Fibroblast of lung (primary cell): ENCODE measurements at regions not wholly inside any gene's neighbourhood (a gene's known extent, or its start where the extent isn't known, plus 50 kb on each side); places are given as distances from the start of the nearest gene placed in this dataset.

Experiments used
- DNase-seq, 2 donors: peaks; one replicate each; pipeline versions ENCODE4 v3.0.0 to v3.0.0-alpha.2; 2010; ENCODE audit warnings: low read depth in 2 of 2
- H2AFZ ChIP-seq: 2 replicates; pipeline ENCODE4 v1.5.1; 2012; ENCODE audit warnings: low read length, control low read depth, inconsistent platforms
- H3K27ac ChIP-seq: 2 replicates; pipeline ENCODE4 v1.5.1; 2011; ENCODE audit warnings: low read length, control low read depth; ENCODE audit not compliant: insufficient read depth
- H3K27me3 ChIP-seq: 2 replicates; pipeline ENCODE4 v1.5.1; 2011; ENCODE audit warnings: mild to moderate bottlenecking, low read length; ENCODE audit not compliant: control insufficient read depth, insufficient read depth
- H3K36me3 ChIP-seq: 2 replicates; pipeline ENCODE4 v1.5.1; 2011; ENCODE audit warnings: low read length; ENCODE audit not compliant: control insufficient read depth, insufficient read depth
- H3K4me1 ChIP-seq: 2 replicates; pipeline ENCODE4 v1.5.1; 2011; ENCODE audit warnings: low read length; ENCODE audit not compliant: control insufficient read depth, insufficient read depth; ENCODE audit errors: extremely low read depth
- H3K4me2 ChIP-seq: 2 replicates; pipeline ENCODE4 v1.5.1; 2011; ENCODE audit warnings: low read length, control low read depth; ENCODE audit not compliant: insufficient read depth; ENCODE audit errors: extremely low read depth
- H3K4me3 ChIP-seq, 4 experiments: fragments of 200-600 bp in 1 of 4; sonication (generic) in 1 of 4; replicated peaks in 1 of 4; 2 replicates each; pipeline ENCODE4 v1.5.1; 2011 to 2016; ENCODE audit warnings: low read length in 4 of 4, low read depth in 3 of 4, mild to moderate bottlenecking in 3 of 4, control low read depth in 2 of 4, inconsistent platforms in 1 of 4, mixed read lengths in 1 of 4; ENCODE audit not compliant: insufficient read depth in 1 of 4; ENCODE audit errors: control extremely low read depth in 1 of 4
- H3K79me2 ChIP-seq: 2 replicates; pipeline ENCODE4 v1.5.1; 2012; ENCODE audit warnings: mild to moderate bottlenecking, low read length, inconsistent platforms; ENCODE audit not compliant: control insufficient read depth, insufficient read depth
- H3K9ac ChIP-seq: 2 replicates; pipeline ENCODE4 v1.5.1; 2011; ENCODE audit warnings: mild to moderate bottlenecking, low read length, control low read depth; ENCODE audit not compliant: insufficient read depth
- H3K9me3 ChIP-seq: 2 replicates; pipeline ENCODE4 v1.5.1; 2012; ENCODE audit warnings: low read depth, low read length; ENCODE audit not compliant: control insufficient read depth, insufficient read depth
- H4K20me1 ChIP-seq: 2 replicates; pipeline ENCODE4 v1.5.1; 2011; ENCODE audit warnings: low read length; ENCODE audit not compliant: control insufficient read depth, insufficient read depth; ENCODE audit errors: extremely low read depth
- EZH2 ChIP-seq: IDR thresholded peaks from 2 replicates; pipeline ENCODE4 v1.5.1; 2012; ENCODE audit warnings: low read length, control low read depth, mild to moderate bottlenecking; ENCODE audit errors: missing control alignments
- TF ChIP-seq, protein P1 (sequence below), 2 donors: IDR thresholded peaks in 1 of 2; conservative IDR thresholded peaks in 1 of 2; 1 replicate in 1 of 2; 2 replicates in 1 of 2; pipeline ENCODE4 v1.5.1; 2011 to 2012; ENCODE audit warnings: low read length in 2 of 2, control low read depth in 1 of 2, inconsistent platforms in 1 of 2, low read depth in 1 of 2, mild to moderate bottlenecking in 1 of 2

DNA sequence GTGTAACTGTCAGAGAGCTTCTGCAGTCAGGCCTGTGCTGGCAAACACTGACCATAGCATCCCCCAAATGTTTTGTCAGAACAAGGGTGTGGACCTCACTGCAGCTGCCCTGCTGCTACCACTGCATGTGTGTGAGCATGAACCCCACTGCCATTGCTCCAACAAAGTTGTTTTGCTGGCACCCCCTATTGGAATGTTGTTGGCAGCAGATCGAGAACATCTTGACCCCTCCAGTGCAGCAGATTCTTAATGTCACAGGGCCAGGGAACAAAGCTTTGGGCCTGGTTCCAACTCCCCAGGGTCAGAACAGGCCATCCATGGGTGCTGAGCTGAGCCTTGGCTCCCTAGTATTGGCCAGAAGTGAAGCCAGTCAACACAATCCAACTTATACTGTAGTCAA, 1537.4 kb downstream of the NCAM2 start:
- H3K27me3 ChIP-seq = no peaks in the 10 kb centered on the region
- no peak overlapping the region for H2AFZ ChIP-seq
- no peak overlapping the region for H3K4me3 ChIP-seq
- no peaks in the 10 kb centered on the region for H3K4me1 ChIP-seq
- no peak overlapping the region for H3K4me2 ChIP-seq
- DNase-seq = no peak
- H3K79me2 ChIP-seq = no peaks in the 10 kb centered on the region
- no peaks in the 10 kb centered on the region for H4K20me1 ChIP-seq
- H3K9me3 ChIP-seq = no peaks in the 10 kb centered on the region
- H3K27ac ChIP-seq = no peak overlapping the region
- no peak overlapping the region for H3K9ac ChIP-seq
- TF ChIP-seq EZH2 = no peak
- TF ChIP-seq, protein P1, sequence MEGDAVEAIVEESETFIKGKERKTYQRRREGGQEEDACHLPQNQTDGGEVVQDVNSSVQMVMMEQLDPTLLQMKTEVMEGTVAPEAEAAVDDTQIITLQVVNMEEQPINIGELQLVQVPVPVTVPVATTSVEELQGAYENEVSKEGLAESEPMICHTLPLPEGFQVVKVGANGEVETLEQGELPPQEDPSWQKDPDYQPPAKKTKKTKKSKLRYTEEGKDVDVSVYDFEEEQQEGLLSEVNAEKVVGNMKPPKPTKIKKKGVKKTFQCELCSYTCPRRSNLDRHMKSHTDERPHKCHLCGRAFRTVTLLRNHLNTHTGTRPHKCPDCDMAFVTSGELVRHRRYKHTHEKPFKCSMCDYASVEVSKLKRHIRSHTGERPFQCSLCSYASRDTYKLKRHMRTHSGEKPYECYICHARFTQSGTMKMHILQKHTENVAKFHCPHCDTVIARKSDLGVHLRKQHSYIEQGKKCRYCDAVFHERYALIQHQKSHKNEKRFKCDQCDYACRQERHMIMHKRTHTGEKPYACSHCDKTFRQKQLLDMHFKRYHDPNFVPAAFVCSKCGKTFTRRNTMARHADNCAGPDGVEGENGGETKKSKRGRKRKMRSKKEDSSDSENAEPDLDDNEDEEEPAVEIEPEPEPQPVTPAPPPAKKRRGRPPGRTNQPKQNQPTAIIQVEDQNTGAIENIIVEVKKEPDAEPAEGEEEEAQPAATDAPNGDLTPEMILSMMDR (conservative IDR thresholded peaks at IDR 0.05 in 1 of 2, IDR thresholded peaks at IDR 0.05 in 1 of 2; ENCODE audit: low read depth in 1 of 2, low read length in 2 of 2) = no peak
- no peaks in the 10 kb centered on the region for H3K36me3 ChIP-seq

DNA sequence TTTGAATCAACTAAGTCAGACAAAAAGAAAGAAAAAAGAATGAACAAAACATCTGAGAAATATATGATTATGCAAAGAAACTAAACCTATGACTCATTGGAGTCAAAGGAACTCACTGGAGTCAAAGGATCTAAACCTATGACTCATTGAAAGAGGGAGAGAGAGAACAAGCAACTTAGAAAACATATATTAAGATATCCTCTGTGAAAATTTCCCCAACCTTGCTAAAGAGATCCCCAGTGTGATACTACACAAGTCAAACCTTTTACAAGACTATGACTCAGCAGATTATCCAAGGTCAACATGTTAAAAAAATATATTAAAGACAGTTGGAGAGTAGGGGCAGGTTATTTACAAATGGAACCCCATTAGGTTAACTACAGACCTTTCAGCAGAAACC, 1538.3 kb downstream of the NCAM2 start:
- Histone ChIP-seq H3K27ac (no peak overlapping the region), H4K20me1 (no peaks in the 10 kb centered on the region), H2AFZ (no peak overlapping the region), H3K9me3 (no peaks in the 10 kb centered on the region), H3K4me3 (no peak overlapping the region), H3K27me3 (no peaks in the 10 kb centered on the region), H3K9ac (no peak overlapping the region), H3K79me2 (no peaks in the 10 kb centered on the region), H3K4me1 (no peaks in the 10 kb centered on the region), H3K36me3 (no peaks in the 10 kb centered on the region), H3K4me2 (no peak overlapping the region)
- TF ChIP-seq EZH2 = no peak
- TF ChIP-seq, protein P1 (conservative IDR thresholded peaks at IDR 0.05 in 1 of 2, IDR thresholded peaks at IDR 0.05 in 1 of 2; ENCODE audit: low read depth in 1 of 2, low read length in 2 of 2) = no peak
- peak in 1 of 2 donors; percentile 67 for DNase-seq

DNA sequence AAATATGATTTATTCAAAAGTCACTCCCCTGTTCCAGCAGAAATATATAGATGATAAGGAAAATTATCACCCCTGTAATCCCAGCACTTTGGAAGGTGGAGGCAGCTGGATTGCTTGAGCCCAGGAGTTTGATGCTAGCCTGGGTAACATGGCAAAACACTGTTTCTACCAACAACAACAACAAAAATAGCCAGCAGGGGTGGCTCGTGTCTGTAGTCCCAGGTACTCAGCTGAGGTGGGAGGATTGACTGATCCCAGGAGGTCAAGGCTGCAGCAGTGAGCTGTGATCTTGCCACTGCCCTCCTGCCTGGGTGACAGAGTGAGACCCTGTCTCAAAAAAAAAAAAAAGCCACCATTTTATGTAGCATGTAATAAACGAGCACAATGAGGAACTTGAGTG, 1546.5 kb downstream of the NCAM2 start:
- Histone ChIP-seq H3K36me3 (no peaks in the 10 kb centered on the region), H3K27ac (no peak overlapping the region), H4K20me1 (no peaks in the 10 kb centered on the region), H3K4me2 (no peak overlapping the region), H3K79me2 (no peaks in the 10 kb centered on the region), H2AFZ (no peak overlapping the region), H3K9me3 (no peaks in the 10 kb centered on the region), H3K9ac (no peak overlapping the region), H3K4me1 (no peaks in the 10 kb centered on the region), H3K4me3 (no peak overlapping the region), H3K27me3 (no peaks in the 10 kb centered on the region)
- DNase-seq = no peak
- TF ChIP-seq, protein P1 (conservative IDR thresholded peaks at IDR 0.05 in 1 of 2, IDR thresholded peaks at IDR 0.05 in 1 of 2; ENCODE audit: low read depth in 1 of 2, low read length in 2 of 2) = no peak
- TF ChIP-seq EZH2 = no peak
